Uterus (tissue), 3 donors: ENCODE measurements at regions not wholly inside any gene's neighbourhood (a gene's known extent, or its start where the extent isn't known, plus 50 kb on each side); places are given as distances from the start of the nearest gene placed in this dataset.

Source experiments
- DNase-seq, 2 donors: peaks; one replicate each; pipeline ENCODE4 v3.0.0-alpha.2; 2019 to 2020
- H3K27ac ChIP-seq, 2 donors: fragments of 200-600 bp; sonication (generic); 1 replicate in 1 of 2; 2 replicates in 1 of 2; pipeline ENCODE4 v1.5.1; 2016 to 2018
- H3K27me3 ChIP-seq, 2 donors: fragments of 200-600 bp; sonication (generic); one replicate each; pipeline ENCODE4 v1.5.1; 2018 to 2019; ENCODE audit warnings: control low read depth in 1 of 2
- H3K36me3 ChIP-seq, 2 donors: fragments of 200-600 bp; sonication (generic); one replicate each; pipeline ENCODE4 v1.5.1; 2019; ENCODE audit warnings: control low read depth in 1 of 2
- H3K4me1 ChIP-seq, 2 donors: fragments of 200-600 bp; sonication (generic); one replicate each; pipeline ENCODE4 v1.5.1; 2018 to 2019; ENCODE audit warnings: control low read depth in 1 of 2
- H3K4me3 ChIP-seq, 2 donors: fragments of 200-600 bp; sonication (generic); 1 replicate in 1 of 2; 2 replicates in 1 of 2; pipeline ENCODE4 v1.5.1; 2018 to 2019; ENCODE audit warnings: mild to moderate bottlenecking in 1 of 2
- H3K9me3 ChIP-seq, 2 donors: fragments of 200-600 bp; sonication (generic); one replicate each; pipeline ENCODE4 v1.5.1; 2019; ENCODE audit warnings: control low read depth in 1 of 2
- CTCF ChIP-seq, 4 experiments: fragments of 200-600 bp in 2 of 4; fragments of 450-650 bp in 2 of 4; sonication (generic) in 2 of 4; IDR thresholded peaks; one replicate each; pipeline ENCODE4 v1.5.1; 2016 to 2019; ENCODE audit warnings: antibody characterized with exemption in 4 of 4, mild to moderate bottlenecking in 2 of 4, moderate library complexity in 1 of 4
- POLR2A ChIP-seq, 2 donors: fragments of 450-650 bp; IDR thresholded peaks; one replicate each; pipeline ENCODE4 v1.6.1; 2016; ENCODE audit warnings: antibody characterized with exemption in 2 of 2, mild to moderate bottlenecking in 1 of 2, moderate library complexity in 1 of 2
- intact Hi-C: fragments of 100-400 bp; cut with DNase I; formaldehyde crosslinking; loops from one replicate; pipeline ENCODE4 v1.15.1; 2023; ENCODE audit warnings: low total_unique reads
- donor health status: DM: yes; HTN: yes; CAD: no.

- no peaks in the 10 kb centered on the region for H3K27me3 ChIP-seq
- intact Hi-C loops: no loop called here
- H3K27ac ChIP-seq: no peak overlapping the region
- H3K9me3 ChIP-seq: no peaks in the 10 kb centered on the region
- H3K36me3 ChIP-seq: no peaks in the 10 kb centered on the region
- TF ChIP-seq POLR2A (IDR thresholded peaks at IDR 0.05) (no peak), CTCF (IDR thresholded peaks at IDR 0.05) (no peak)
- H3K4me3 ChIP-seq: no peak overlapping the region
- no peak for DNase-seq
- peaks cover 0 to 5% of the 10 kb centered on the region in 2 donors for H3K4me1 ChIP-seq
These were observed 50.0 kb upstream of the DGKG start for GRCh38 chr3:186411994-186412393.
